Transverse colon (tissue), 4 donors: ENCODE measurements at regions not wholly inside any gene's neighbourhood (a gene's known extent, or its start where the extent isn't known, plus 50 kb on each side); places are given as distances from the start of the nearest gene placed in this dataset.

ENCODE experiments used
- POLR2A ChIP-seq: fragments of 450-650 bp; IDR thresholded peaks from one replicate; pipeline ENCODE4 v1.6.1; 2016; ENCODE audit warnings: antibody characterized with exemption, mild to moderate bottlenecking, moderate library complexity
- POLR2AphosphoS5 ChIP-seq, 3 donors: sonication (generic); formaldehyde crosslinking; IDR thresholded peaks; one replicate each; pipeline ENCODE4 v1.6.1; 2016; ENCODE audit warnings: antibody characterized with exemption in 3 of 3
- TF ChIP-seq, protein P1 (sequence below), 5 experiments: fragments of 200-600 bp in 3 of 5; fragments of 450-650 bp in 2 of 5; sonication (generic) in 3 of 5; IDR thresholded peaks; 1 replicate in 2 of 5; 2 replicates in 3 of 5; pipeline ENCODE4 v1.5.1; 2016 to 2017; ENCODE audit warnings: antibody characterized with exemption in 5 of 5, inconsistent platforms in 3 of 5, mild to moderate bottlenecking in 2 of 5, moderate library complexity in 1 of 5

GRCh38 chr9:13690595-13690994 lies 411.1 kb upstream of the MPDZ start:
- TF ChIP-seq, protein P1, sequence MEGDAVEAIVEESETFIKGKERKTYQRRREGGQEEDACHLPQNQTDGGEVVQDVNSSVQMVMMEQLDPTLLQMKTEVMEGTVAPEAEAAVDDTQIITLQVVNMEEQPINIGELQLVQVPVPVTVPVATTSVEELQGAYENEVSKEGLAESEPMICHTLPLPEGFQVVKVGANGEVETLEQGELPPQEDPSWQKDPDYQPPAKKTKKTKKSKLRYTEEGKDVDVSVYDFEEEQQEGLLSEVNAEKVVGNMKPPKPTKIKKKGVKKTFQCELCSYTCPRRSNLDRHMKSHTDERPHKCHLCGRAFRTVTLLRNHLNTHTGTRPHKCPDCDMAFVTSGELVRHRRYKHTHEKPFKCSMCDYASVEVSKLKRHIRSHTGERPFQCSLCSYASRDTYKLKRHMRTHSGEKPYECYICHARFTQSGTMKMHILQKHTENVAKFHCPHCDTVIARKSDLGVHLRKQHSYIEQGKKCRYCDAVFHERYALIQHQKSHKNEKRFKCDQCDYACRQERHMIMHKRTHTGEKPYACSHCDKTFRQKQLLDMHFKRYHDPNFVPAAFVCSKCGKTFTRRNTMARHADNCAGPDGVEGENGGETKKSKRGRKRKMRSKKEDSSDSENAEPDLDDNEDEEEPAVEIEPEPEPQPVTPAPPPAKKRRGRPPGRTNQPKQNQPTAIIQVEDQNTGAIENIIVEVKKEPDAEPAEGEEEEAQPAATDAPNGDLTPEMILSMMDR (IDR thresholded peaks at IDR 0.05) = no peak
- TF ChIP-seq POLR2A = no peak
- TF ChIP-seq POLR2AphosphoS5 (IDR thresholded peaks at IDR 0.05) = no peak
